Ectodermal cell (in vitro differentiated cells): ENCODE measurements at regions not wholly inside any gene's neighbourhood (a gene's known extent, or its start where the extent isn't known, plus 50 kb on each side); places are given as distances from the start of the nearest gene placed in this dataset.

Source experiments
- H3K27ac ChIP-seq: 2 replicates; pipeline ENCODE4 v1.7.0; 2013; ENCODE audit warnings: mild to moderate bottlenecking, low read depth, low read length; ENCODE audit not compliant: insufficient read depth, poor library complexity, severe bottlenecking
- H3K27me3 ChIP-seq: 2 replicates; pipeline ENCODE4 v1.7.0; 2013; ENCODE audit warnings: mild to moderate bottlenecking, low read length; ENCODE audit not compliant: insufficient read depth, control insufficient read depth, poor library complexity, severe bottlenecking
- H3K36me3 ChIP-seq: one replicate; pipeline ENCODE4 v1.7.0; 2013; ENCODE audit warnings: low read length; ENCODE audit not compliant: control insufficient read depth, insufficient read depth
- H3K4me1 ChIP-seq: one replicate; pipeline ENCODE4 v1.7.0; 2013; ENCODE audit warnings: low read length; ENCODE audit not compliant: control insufficient read depth, insufficient read depth
- H3K4me3 ChIP-seq: 2 replicates; pipeline ENCODE4 v1.7.0; 2013; ENCODE audit warnings: low read depth, low read length, control low read depth; ENCODE audit not compliant: insufficient read depth
- H3K9me3 ChIP-seq: 2 replicates; pipeline ENCODE4 v1.7.0; 2013; ENCODE audit warnings: mild to moderate bottlenecking, low read length, moderate library complexity; ENCODE audit not compliant: control insufficient read depth
- WGBS, 2 experiments: methylation state at CpG; one replicate each; pipeline ENCODE4 v1.1.7; 2013; ENCODE audit warnings: missing lambda C conversion rate in 2 of 2; 5-methylcytosine and 5-hydroxymethylcytosine counted together

GRCh38 chr13:70896136-70896535 is 787.9 kb upstream of the KLHL1 start:
- H3K9me3 ChIP-seq = no peaks in the 10 kb centered on the region
- H3K27me3 ChIP-seq = no peaks in the 10 kb centered on the region
- no peak overlapping the region for H3K27ac ChIP-seq
- H3K36me3 ChIP-seq = no peaks in the 10 kb centered on the region
- H3K4me1 ChIP-seq = no peaks in the 10 kb centered on the region
- no peak overlapping the region for H3K4me3 ChIP-seq

GRCh38 chr13:70895599-70895998 is 787.3 kb upstream of the KLHL1 start:
- Histone ChIP-seq H3K36me3 (no peaks in the 10 kb centered on the region), H3K4me1 (no peaks in the 10 kb centered on the region), H3K27ac (no peak overlapping the region), H3K27me3 (no peaks in the 10 kb centered on the region), H3K4me3 (no peak overlapping the region), H3K9me3 (no peaks in the 10 kb centered on the region)
- 91 to 98% methylated on average over 3 of the region's 3 CpGs for WGBS, 2 experiments

GRCh38 chr13:70894258-70894657 is 786.0 kb upstream of the KLHL1 start:
- 82 to 94% methylated on average over 1 of the region's 1 CpG for WGBS, 2 experiments
- no peaks in the 10 kb centered on the region for H3K9me3 ChIP-seq

GRCh38 chr13:70893832-70894231 is 785.6 kb upstream of the KLHL1 start:
- H3K4me3 ChIP-seq = no peak overlapping the region
- no peaks in the 10 kb centered on the region for H3K36me3 ChIP-seq
- H3K4me1 ChIP-seq = no peaks in the 10 kb centered on the region
- no peaks in the 10 kb centered on the region for H3K9me3 ChIP-seq
- no peaks in the 10 kb centered on the region for H3K27me3 ChIP-seq
- WGBS, 2 experiments = 67 to 76% methylated on average over 1 of the region's 1 CpG
- H3K27ac ChIP-seq = no peak overlapping the region

More at GRCh38 chr13:70894258-70894657, 786.0 kb upstream of the KLHL1 start:
- no peaks in the 10 kb centered on the region for H3K36me3 ChIP-seq
- H3K4me3 ChIP-seq = no peak overlapping the region
- no peaks in the 10 kb centered on the region for H3K27me3 ChIP-seq
- no peak overlapping the region for H3K27ac ChIP-seq
- no peaks in the 10 kb centered on the region for H3K4me1 ChIP-seq

- Histone ChIP-seq H3K4me1 (no peaks in the 10 kb centered on the region), H3K36me3 (no peaks in the 10 kb centered on the region), H3K9me3 (no peaks in the 10 kb centered on the region), H3K27ac (no peak overlapping the region), H3K27me3 (no peaks in the 10 kb centered on the region), H3K4me3 (no peak overlapping the region)
These were observed 782.0 kb upstream of the KLHL1 start for GRCh38 chr13:70890289-70890688.

- Histone ChIP-seq H3K4me1 (no peaks in the 10 kb centered on the region), H3K27me3 (no peaks in the 10 kb centered on the region), H3K27ac (no peak overlapping the region), H3K36me3 (no peaks in the 10 kb centered on the region), H3K4me3 (no peak overlapping the region), H3K9me3 (no peaks in the 10 kb centered on the region)
- WGBS, 2 experiments = 91 to 96% methylated on average over 3 to 4 of the region's 5 CpGs
These were observed 780.9 kb upstream of the KLHL1 start for GRCh38 chr13:70889163-70889562.

- Histone ChIP-seq H3K4me3 (no peak overlapping the region), H3K4me1 (no peaks in the 10 kb centered on the region), H3K36me3 (no peaks in the 10 kb centered on the region), H3K27me3 (no peaks in the 10 kb centered on the region), H3K9me3 (no peaks in the 10 kb centered on the region), H3K27ac (no peak overlapping the region)
- WGBS, 2 experiments = 62 to 84% methylated on average over 2 of the region's 2 CpGs
These were observed 775.9 kb upstream of the KLHL1 start for GRCh38 chr13:70884196-70884595.

- 89 to 92% methylated on average over 3 of the region's 3 CpGs for WGBS, 2 experiments
- no peaks in the 10 kb centered on the region for H3K27me3 ChIP-seq
These were observed 766.4 kb upstream of the KLHL1 start for GRCh38 chr13:70874636-70875035.

GRCh38 chr13:70864731-70865130 is 756.5 kb upstream of the KLHL1 start:
- 94 to 95% methylated on average over 1 of the region's 2 CpGs for WGBS, 2 experiments
- Histone ChIP-seq H3K4me3 (no peak overlapping the region), H3K27ac (no peak overlapping the region), H3K4me1 (no peaks in the 10 kb centered on the region), H3K9me3 (no peaks in the 10 kb centered on the region), H3K27me3 (no peaks in the 10 kb centered on the region), H3K36me3 (no peaks in the 10 kb centered on the region)

More at GRCh38 chr13:70874636-70875035, 766.4 kb upstream of the KLHL1 start:
- Histone ChIP-seq H3K4me1 (no peaks in the 10 kb centered on the region), H3K36me3 (no peaks in the 10 kb centered on the region), H3K9me3 (no peaks in the 10 kb centered on the region), H3K4me3 (no peak overlapping the region), H3K27ac (no peak overlapping the region)

- Histone ChIP-seq H3K27ac (no peak overlapping the region), H3K27me3 (no peaks in the 10 kb centered on the region), H3K4me1 (no peaks in the 10 kb centered on the region), H3K4me3 (no peak overlapping the region), H3K36me3 (no peaks in the 10 kb centered on the region), H3K9me3 (no peaks in the 10 kb centered on the region)
- WGBS, 2 experiments = 90 to 96% methylated on average over 2 to 3 of the region's 3 CpGs
These were observed 748.5 kb upstream of the KLHL1 start for GRCh38 chr13:70856711-70857110.

GRCh38 chr13:70856025-70856424 is 747.8 kb upstream of the KLHL1 start:
- H3K4me1 ChIP-seq = no peaks in the 10 kb centered on the region
- 94 to 95% methylated on average over 2 of the region's 2 CpGs for whole genome bisulfite sequencing, 2 experiments
- H3K27ac ChIP-seq = no peak overlapping the region
- no peaks in the 10 kb centered on the region for H3K27me3 ChIP-seq
- no peaks in the 10 kb centered on the region for H3K9me3 ChIP-seq
- H3K36me3 ChIP-seq = no peaks in the 10 kb centered on the region
- H3K4me3 ChIP-seq = no peak overlapping the region
